Mesenchymal stem cell (in vitro differentiated cells and primary cell): ENCODE measurements at regions not wholly inside any gene's neighbourhood (a gene's known extent, or its start where the extent isn't known, plus 50 kb on each side); places are given as distances from the start of the nearest gene placed in this dataset.

Source experiments
- DNase-seq: peaks from one replicate; pipeline ENCODE4 v3.0.0-alpha.2; 2013
- H2AFZ ChIP-seq: one replicate; pipeline ENCODE4 v1.6.1; 2013; ENCODE audit warnings: low read depth, mild to moderate bottlenecking, control low read depth, inconsistent platforms, low read length, moderate library complexity
- H2AK5ac ChIP-seq: 2 replicates; pipeline ENCODE4 v1.6.1; 2013; ENCODE audit warnings: low read length, moderate library complexity, mild to moderate bottlenecking, inconsistent platforms; ENCODE audit not compliant: severe bottlenecking
- H2BK120ac ChIP-seq: one replicate; pipeline ENCODE4 v1.6.1; 2013; ENCODE audit warnings: low read depth, mild to moderate bottlenecking, inconsistent platforms, low read length, moderate library complexity
- H2BK12ac ChIP-seq, 2 experiments: one replicate each; pipeline ENCODE4 v1.6.1; 2013; ENCODE audit warnings: inconsistent platforms in 2 of 2, low read length in 2 of 2, mild to moderate bottlenecking in 2 of 2, moderate library complexity in 2 of 2, control low read depth in 1 of 2
- H2BK15ac ChIP-seq: one replicate; pipeline ENCODE4 v1.6.1; 2013; ENCODE audit warnings: mild to moderate bottlenecking, low read depth, inconsistent platforms; ENCODE audit not compliant: poor library complexity, severe bottlenecking
- H2BK5ac ChIP-seq: 2 replicates; pipeline ENCODE4 v1.6.1; 2013; ENCODE audit warnings: low read depth, mild to moderate bottlenecking, low read length, control low read depth, inconsistent platforms; ENCODE audit not compliant: poor library complexity, severe bottlenecking
- H3K14ac ChIP-seq, 2 experiments: one replicate each; pipeline ENCODE4 v1.6.1; 2013; ENCODE audit warnings: inconsistent platforms in 2 of 2, low read length in 2 of 2, control low read depth in 1 of 2, mild to moderate bottlenecking in 1 of 2, moderate library complexity in 1 of 2
- H3K18ac ChIP-seq, 2 experiments: one replicate each; pipeline ENCODE4 v1.6.1; 2013; ENCODE audit warnings: inconsistent platforms in 2 of 2, low read length in 2 of 2, control low read depth in 1 of 2, low read depth in 1 of 2, mild to moderate bottlenecking in 1 of 2
- H3K23ac ChIP-seq, 2 experiments: one replicate each; pipeline ENCODE4 v1.6.1; 2013; ENCODE audit warnings: inconsistent platforms in 2 of 2, low read length in 2 of 2, mild to moderate bottlenecking in 2 of 2, moderate library complexity in 2 of 2, control low read depth in 1 of 2
- H3K27ac ChIP-seq: 2 replicates; pipeline ENCODE4 v1.5.1; 2013; ENCODE audit warnings: mild to moderate bottlenecking, moderate library complexity, low read length, control low read depth, inconsistent platforms; ENCODE audit not compliant: poor library complexity, severe bottlenecking
- H3K27me3 ChIP-seq, 2 experiments: 2 replicates each; pipeline versions ENCODE4 v1.6.1 to v1.7.0; 2013; ENCODE audit warnings: low read length in 2 of 2, mild to moderate bottlenecking in 2 of 2, moderate library complexity in 2 of 2, control low read depth in 1 of 2, inconsistent platforms in 1 of 2; ENCODE audit not compliant: control insufficient read depth in 1 of 2, insufficient read depth in 1 of 2
- H3K36me3 ChIP-seq, 2 experiments: 2 replicates each; pipeline versions ENCODE4 v1.6.1 to v1.7.0; 2013; ENCODE audit warnings: low read length in 2 of 2, control low read depth in 1 of 2, inconsistent platforms in 1 of 2, low read depth in 1 of 2, mild to moderate bottlenecking in 1 of 2; ENCODE audit not compliant: insufficient read depth in 2 of 2, control insufficient read depth in 1 of 2
- H3K4ac ChIP-seq, 2 experiments: one replicate each; pipeline ENCODE4 v1.6.1; 2013; ENCODE audit warnings: inconsistent platforms in 2 of 2, low read length in 2 of 2, mild to moderate bottlenecking in 2 of 2, moderate library complexity in 2 of 2, control low read depth in 1 of 2, low read depth in 1 of 2
- H3K4me1 ChIP-seq: 2 replicates; pipeline ENCODE4 v1.6.1; 2013; ENCODE audit warnings: low read depth, low read length, control low read depth; ENCODE audit not compliant: control insufficient read depth, insufficient read depth
- H3K4me2 ChIP-seq: 2 replicates; pipeline ENCODE4 v1.6.1; 2013; ENCODE audit warnings: low read length, mild to moderate bottlenecking, inconsistent platforms; ENCODE audit not compliant: poor library complexity, severe bottlenecking
- H3K4me3 ChIP-seq, 2 experiments: 2 replicates each; pipeline versions ENCODE4 v1.5.1 to v1.7.0; 2013; ENCODE audit warnings: low read length in 2 of 2, mild to moderate bottlenecking in 2 of 2, control low read depth in 1 of 2, low read depth in 1 of 2; ENCODE audit not compliant: insufficient read depth in 1 of 2
- H3K79me1 ChIP-seq: replicated peaks from 2 replicates; pipeline ENCODE4 v1.6.1; 2013; ENCODE audit warnings: mild to moderate bottlenecking, control low read depth, low read length, inconsistent platforms; ENCODE audit not compliant: poor library complexity, severe bottlenecking
- H3K9ac ChIP-seq: 2 replicates; pipeline ENCODE4 v1.7.0; 2013; ENCODE audit warnings: mild to moderate bottlenecking, low read length, moderate library complexity
- H3K9me3 ChIP-seq: 2 replicates; pipeline ENCODE4 v1.7.0; 2013; ENCODE audit warnings: mild to moderate bottlenecking, low read length; ENCODE audit not compliant: control insufficient read depth
- H4K8ac ChIP-seq: one replicate; pipeline ENCODE4 v1.6.1; 2013; ENCODE audit warnings: inconsistent platforms, mild to moderate bottlenecking, low read length, moderate library complexity
- H4K91ac ChIP-seq: one replicate; pipeline ENCODE4 v1.6.1; 2013; ENCODE audit warnings: mild to moderate bottlenecking, low read length, inconsistent platforms
- WGBS: methylation state at CpG from one replicate; pipeline ENCODE4 v1.1.7; 2013; ENCODE audit warnings: mixed read lengths; 5-methylcytosine and 5-hydroxymethylcytosine counted together

DNA sequence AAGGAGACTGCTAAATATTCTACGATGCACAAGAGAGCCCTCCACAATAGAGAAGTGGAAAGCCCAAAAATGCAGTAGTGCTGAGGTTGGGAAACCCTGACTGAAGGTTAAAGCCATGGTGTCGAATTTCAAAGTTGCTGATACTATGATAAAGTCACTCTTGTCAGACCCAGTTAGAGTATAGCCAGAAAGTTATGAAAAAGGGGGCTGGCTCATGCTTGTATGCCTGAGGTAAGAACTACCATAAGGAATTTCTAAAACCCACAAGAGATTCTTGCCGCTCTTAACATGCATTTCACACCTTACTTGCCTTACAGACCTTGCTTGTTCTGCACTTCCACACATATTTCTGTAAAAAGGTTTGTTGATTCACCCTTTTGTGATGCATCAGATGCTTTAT is 184.6 kb downstream of the SLC6A15 start:
- Histone ChIP-seq H3K36me3 (no peaks in the 10 kb centered on the region), H3K27me3 (no peaks in the 10 kb centered on the region), H3K4ac (no peak overlapping the region), H3K18ac (no peak overlapping the region), H3K4me3 (no peak overlapping the region), H2BK15ac (no peak overlapping the region), H3K27ac (no peak overlapping the region), H2BK5ac (no peak overlapping the region), H3K23ac (no peak overlapping the region), H3K14ac (no peak overlapping the region), H3K9ac (no peak overlapping the region), H2AK5ac (no peak overlapping the region), H2BK120ac (no peak overlapping the region), H3K4me2 (no peak overlapping the region), H4K8ac (no peak overlapping the region), H2BK12ac (no peak overlapping the region), H2AFZ (no peak overlapping the region), H3K9me3 (no peaks in the 10 kb centered on the region), H4K91ac (no peak overlapping the region), H3K79me1 (no peaks in the 10 kb centered on the region), H3K4me1 (no peaks in the 10 kb centered on the region)
- no peak for DNase-seq
- WGBS = 67% methylated on average over 3 of the region's 3 CpGs

GRCh38 chr12:84726780-84727179 is 185.8 kb downstream of the SLC6A15 start:
- H4K91ac ChIP-seq = no peak overlapping the region
- no peak overlapping the region for H2BK12ac ChIP-seq
- no CpG with 5 or more reads among the region's 2 CpGs for WGBS
- H4K8ac ChIP-seq = no peak overlapping the region
- no peak overlapping the region for H2BK120ac ChIP-seq
- H2AK5ac ChIP-seq = no peak overlapping the region
- no peaks in the 10 kb centered on the region for H3K4me1 ChIP-seq
- H3K18ac ChIP-seq = no peak overlapping the region
- no peaks in the 10 kb centered on the region for H3K79me1 ChIP-seq
- H3K4me3 ChIP-seq = no peak overlapping the region
- H3K9me3 ChIP-seq = no peaks in the 10 kb centered on the region
- H2BK15ac ChIP-seq = no peak overlapping the region
- no peak overlapping the region for H2AFZ ChIP-seq
- H2BK5ac ChIP-seq = no peak overlapping the region
- H3K14ac ChIP-seq = no peak overlapping the region
- H3K23ac ChIP-seq = no peak overlapping the region
- no peaks in the 10 kb centered on the region for H3K27me3 ChIP-seq
- H3K36me3 ChIP-seq = no peaks in the 10 kb centered on the region
- no peak overlapping the region for H3K4me2 ChIP-seq
- DNase-seq = no peak
- H3K4ac ChIP-seq = no peak overlapping the region
- H3K27ac ChIP-seq = no peak overlapping the region
- H3K9ac ChIP-seq = no peak overlapping the region

DNA sequence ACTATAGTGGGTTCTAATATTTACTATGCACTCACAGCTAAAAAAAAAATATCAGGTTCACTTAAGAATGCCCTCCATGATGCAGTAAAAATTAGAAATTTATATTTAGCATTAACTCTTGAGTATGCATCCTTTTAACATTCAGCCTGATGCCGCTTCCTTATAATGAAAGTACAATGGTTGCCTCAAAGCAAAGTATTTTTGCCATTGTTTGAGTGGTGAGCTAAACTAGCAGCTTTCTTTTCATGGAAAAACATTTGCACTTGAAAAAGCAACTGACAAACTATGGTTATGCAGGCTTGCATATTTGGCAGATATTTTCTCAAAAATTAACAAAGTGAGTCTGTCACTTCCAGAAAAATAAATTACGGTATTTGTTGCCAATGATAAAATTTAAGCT is 188.6 kb downstream of the SLC6A15 start:
- WGBS = 100% methylated on average over 1 of the region's 2 CpGs
- Histone ChIP-seq H3K27ac (no peak overlapping the region), H3K27me3 (no peaks in the 10 kb centered on the region), H2AK5ac (no peak overlapping the region), H3K4me1 (no peaks in the 10 kb centered on the region), H3K4ac (no peak overlapping the region), H2BK5ac (no peak overlapping the region), H4K8ac (no peak overlapping the region), H3K9ac (no peak overlapping the region), H3K4me3 (no peak overlapping the region), H2BK12ac (no peak overlapping the region), H3K9me3 (no peaks in the 10 kb centered on the region), H2AFZ (no peak overlapping the region), H3K23ac (no peak overlapping the region), H3K36me3 (no peaks in the 10 kb centered on the region), H3K79me1 (no peaks in the 10 kb centered on the region), H3K4me2 (no peak overlapping the region), H3K18ac (no peak overlapping the region), H4K91ac (no peak overlapping the region), H3K14ac (no peak overlapping the region), H2BK15ac (no peak overlapping the region), H2BK120ac (no peak overlapping the region)
- DNase-seq = no peak

- H3K4ac ChIP-seq = no peak overlapping the region
- no peaks in the 10 kb centered on the region for H3K79me1 ChIP-seq
- H2BK5ac ChIP-seq = no peak overlapping the region
- H3K9me3 ChIP-seq = no peaks in the 10 kb centered on the region
- no peak overlapping the region for H3K4me2 ChIP-seq
- no peak overlapping the region for H3K14ac ChIP-seq
- no peak overlapping the region for H4K91ac ChIP-seq
- H3K9ac ChIP-seq = no peak overlapping the region
- H2AK5ac ChIP-seq = no peak overlapping the region
- no peak overlapping the region for H2BK120ac ChIP-seq
- no peak overlapping the region for H2AFZ ChIP-seq
- no peak overlapping the region for H2BK15ac ChIP-seq
- no peak overlapping the region for H4K8ac ChIP-seq
- H3K4me1 ChIP-seq = no peaks in the 10 kb centered on the region
- 100% methylated on average over 1 of the region's 1 CpG for WGBS
- no peak overlapping the region for H2BK12ac ChIP-seq
- H3K27me3 ChIP-seq = no peaks in the 10 kb centered on the region
- H3K27ac ChIP-seq = no peak overlapping the region
- H3K36me3 ChIP-seq = no peaks in the 10 kb centered on the region
- no peak for DNase-seq
- H3K18ac ChIP-seq = no peak overlapping the region
- no peak overlapping the region for H3K4me3 ChIP-seq
- H3K23ac ChIP-seq = no peak overlapping the region
Measured at GRCh38 chr12:84719997-84720396, 192.6 kb downstream of the SLC6A15 start.
